Ascending aorta (tissue), 2 donors: ENCODE measurements at regions not wholly inside any gene's neighbourhood (a gene's known extent, or its start where the extent isn't known, plus 50 kb on each side); places are given as distances from the start of the nearest gene placed in this dataset.

Experiments
- DNase-seq, 2 donors: peaks; one replicate each; pipeline ENCODE4 v3.0.0-alpha.2; 2019; ENCODE audit warnings: low spot score in 2 of 2
- H3K27ac ChIP-seq, 2 donors: fragments of 200-600 bp; sonication (generic); one replicate each; pipeline ENCODE4 v1.5.1; 2016 to 2017; ENCODE audit warnings: mild to moderate bottlenecking in 1 of 2
- H3K27me3 ChIP-seq: fragments of 200-600 bp; sonication (generic); one replicate; pipeline ENCODE4 v1.5.1; 2017
- H3K36me3 ChIP-seq, 2 donors: fragments of 200-600 bp; sonication (generic); one replicate each; pipeline ENCODE4 v1.5.1; 2016
- H3K4me1 ChIP-seq, 2 donors: fragments of 200-600 bp; sonication (generic); one replicate each; pipeline ENCODE4 v1.5.1; 2016 to 2017; ENCODE audit warnings: mild to moderate bottlenecking in 1 of 2
- H3K4me3 ChIP-seq, 2 donors: fragments of 200-600 bp; sonication (generic); one replicate each; pipeline ENCODE4 v1.5.1; 2016 to 2017; ENCODE audit warnings: mild to moderate bottlenecking in 1 of 2
- H3K9me3 ChIP-seq, 2 donors: fragments of 200-600 bp; sonication (generic); one replicate each; pipeline ENCODE4 v1.5.1; 2016
- CTCF ChIP-seq, 3 experiments: fragments of 200-600 bp in 2 of 3; fragments of 450-650 bp in 1 of 3; sonication (generic) in 2 of 3; IDR thresholded peaks; one replicate each; pipeline ENCODE4 v1.5.1; 2016 to 2019; ENCODE audit warnings: antibody characterized with exemption in 3 of 3, mild to moderate bottlenecking in 1 of 3, moderate library complexity in 1 of 3
- intact Hi-C: fragments of 100-400 bp; cut with DNase I; formaldehyde crosslinking; loops from one replicate; pipeline ENCODE4 v1.15.1; 2023

- intact Hi-C loops: no loop called here
- no peak for TF ChIP-seq CTCF (IDR thresholded peaks at IDR 0.05)
- H3K27me3 ChIP-seq: no peaks in the 10 kb centered on the region
- no peak overlapping the region for H3K4me3 ChIP-seq
- H3K36me3 ChIP-seq: no peaks in the 10 kb centered on the region
- no peaks in the 10 kb centered on the region for H3K9me3 ChIP-seq
- DNase-seq: no peak
- H3K4me1 ChIP-seq: no peaks in the 10 kb centered on the region
- H3K27ac ChIP-seq: no peak overlapping the region
Observed at GRCh38 chr15:35888815-35889214, 342.9 kb upstream of the DPH6 start.

GRCh38 chr15:35907511-35907910 is 361.5 kb upstream of the DPH6 start:
- H3K36me3 ChIP-seq: no peaks in the 10 kb centered on the region
- no peaks in the 10 kb centered on the region for H3K4me1 ChIP-seq
- no peak for DNase-seq
- intact Hi-C loops: no loop called here
- no peaks in the 10 kb centered on the region for H3K27me3 ChIP-seq
- TF ChIP-seq CTCF (IDR thresholded peaks at IDR 0.05): no peak
- H3K27ac ChIP-seq: no peak overlapping the region
- H3K9me3 ChIP-seq: no peaks in the 10 kb centered on the region
- no peak overlapping the region for H3K4me3 ChIP-seq

- no peak for DNase-seq
- Histone ChIP-seq H3K27me3 (no peaks in the 10 kb centered on the region), H3K27ac (no peak overlapping the region), H3K9me3 (no peaks in the 10 kb centered on the region), H3K4me3 (no peak overlapping the region), H3K4me1 (no peaks in the 10 kb centered on the region), H3K36me3 (no peaks in the 10 kb centered on the region)
- no peak for TF ChIP-seq CTCF (IDR thresholded peaks at IDR 0.05)
- intact Hi-C loops: no loop called here
Observed at GRCh38 chr15:35909414-35909813, 363.4 kb upstream of the DPH6 start.

- no peak overlapping the region for H3K27ac ChIP-seq
- H3K4me1 ChIP-seq: no peaks in the 10 kb centered on the region
- H3K9me3 ChIP-seq: no peaks in the 10 kb centered on the region
- H3K36me3 ChIP-seq: no peaks in the 10 kb centered on the region
- no peak for DNase-seq
- no peaks in the 10 kb centered on the region for H3K27me3 ChIP-seq
- H3K4me3 ChIP-seq: no peak overlapping the region
- TF ChIP-seq CTCF (IDR thresholded peaks at IDR 0.05): no peak
- intact Hi-C loops: loop anchor here (5.0 kb wide), 1 partner anchor 393 kb away; no protein-coding TSS in a partner anchor
Observed at GRCh38 chr15:35910227-35910626, 364.3 kb upstream of the DPH6 start.

GRCh38 chr15:35911052-35911777 is 365.2 kb upstream of the DPH6 start:
- H3K27me3 ChIP-seq: no peaks in the 10 kb centered on the region
- H3K36me3 ChIP-seq: no peaks in the 10 kb centered on the region
- no peak for TF ChIP-seq CTCF (IDR thresholded peaks at IDR 0.05)
- intact Hi-C loops: loop anchor here (5.0 kb wide), 1 partner anchor 394 kb away; no protein-coding TSS in a partner anchor
- H3K27ac ChIP-seq: no peak overlapping the region
- no peaks in the 10 kb centered on the region for H3K4me1 ChIP-seq
- no peak for DNase-seq
- H3K4me3 ChIP-seq: no peak overlapping the region
- H3K9me3 ChIP-seq: no peaks in the 10 kb centered on the region
